Lung (tissue), 11 donors: ENCODE measurements at regions not wholly inside any gene's neighbourhood (a gene's known extent, or its start where the extent isn't known, plus 50 kb on each side); places are given as distances from the start of the nearest gene placed in this dataset.

Source experiments
- ATAC-seq: fragments of 200-7000 bp; cut with Tn5 transposase; one replicate; pipeline ENCODE4 v1.9.1; 2020; ENCODE audit warnings: moderate number of reproducible peaks; ENCODE audit not compliant: insufficient read depth, low FRiP score
- DNase-seq, 3 donors: peaks; one replicate each; pipeline ENCODE4 v3.0.0-alpha.2; 2013 to 2017
- H3K27ac ChIP-seq, 2 donors: one replicate each; pipeline ENCODE4 v1.5.1; 2013; ENCODE audit warnings: mild to moderate bottlenecking in 2 of 2, moderate library complexity in 2 of 2, control low read depth in 1 of 2, inconsistent platforms in 1 of 2, low read depth in 1 of 2, low read length in 1 of 2
- H3K27me3 ChIP-seq, 3 donors: one replicate each; pipeline ENCODE4 v1.5.1; 2013; ENCODE audit warnings: low read length in 2 of 3; ENCODE audit not compliant: control insufficient read depth in 3 of 3, insufficient read depth in 3 of 3
- H3K36me3 ChIP-seq, 4 donors: one replicate each; pipeline ENCODE4 v1.5.1; 2013; ENCODE audit warnings: low read length in 4 of 4, mild to moderate bottlenecking in 1 of 4, moderate library complexity in 1 of 4; ENCODE audit not compliant: control insufficient read depth in 4 of 4, insufficient read depth in 4 of 4
- H3K4me1 ChIP-seq, 5 donors: one replicate each; pipeline ENCODE4 v1.5.1; 2013; ENCODE audit warnings: low read length in 5 of 5, mild to moderate bottlenecking in 2 of 5, moderate library complexity in 1 of 5; ENCODE audit not compliant: control insufficient read depth in 5 of 5, insufficient read depth in 5 of 5
- H3K4me3 ChIP-seq: one replicate; pipeline ENCODE4 v1.5.1; 2013; ENCODE audit warnings: mild to moderate bottlenecking, control low read depth, moderate library complexity
- H3K9ac ChIP-seq, 2 donors: one replicate each; pipeline ENCODE4 v1.5.1; 2013; ENCODE audit warnings: low read length in 2 of 2, control low read depth in 1 of 2; ENCODE audit not compliant: insufficient read depth in 1 of 2
- H3K9me3 ChIP-seq, 4 donors: one replicate each; pipeline ENCODE4 v1.5.1; 2013; ENCODE audit warnings: low read length in 3 of 4, mild to moderate bottlenecking in 1 of 4, moderate library complexity in 1 of 4; ENCODE audit not compliant: control insufficient read depth in 4 of 4, insufficient read depth in 3 of 4
- WGBS, 2 donors: extraction: QIAGEN DNeasy Blood & Tissue Kit; methylation state at CpG; one replicate each; pipeline ENCODE4 v1.1.7; 2013; 5-methylcytosine and 5-hydroxymethylcytosine counted together
- TF ChIP-seq, protein P1 (sequence below): IDR thresholded peaks from 2 replicates; pipeline ENCODE4 v1.5.1; 2012; ENCODE audit warnings: mild to moderate bottlenecking; ENCODE audit errors: control extremely low read depth, extremely low read depth
- donor health status: control.
- donor health status: control.
- donor health status: Bipolar disorder and iron deficiency.
- donor health status: healthy.
- donor health status: DM: yes; HTN: yes; CAD: no.

GRCh38 chr1:91120936-91121335 is 99.1 kb upstream of the ZNF644 start:
- Histone ChIP-seq H3K27ac (no peak overlapping the region), H3K4me3 (no peak overlapping the region), H3K27me3 (no peaks in the 10 kb centered on the region), H3K4me1 (peaks cover 0 to 5% (median 0%) of the 10 kb centered on the region in 5 donors), H3K9me3 (no peaks in the 10 kb centered on the region), H3K36me3 (no peaks in the 10 kb centered on the region), H3K9ac (no peak overlapping the region)
- WGBS, 2 donors = 35 to 53% methylated on average over 1 of the region's 1 CpG
- TF ChIP-seq, protein P1, sequence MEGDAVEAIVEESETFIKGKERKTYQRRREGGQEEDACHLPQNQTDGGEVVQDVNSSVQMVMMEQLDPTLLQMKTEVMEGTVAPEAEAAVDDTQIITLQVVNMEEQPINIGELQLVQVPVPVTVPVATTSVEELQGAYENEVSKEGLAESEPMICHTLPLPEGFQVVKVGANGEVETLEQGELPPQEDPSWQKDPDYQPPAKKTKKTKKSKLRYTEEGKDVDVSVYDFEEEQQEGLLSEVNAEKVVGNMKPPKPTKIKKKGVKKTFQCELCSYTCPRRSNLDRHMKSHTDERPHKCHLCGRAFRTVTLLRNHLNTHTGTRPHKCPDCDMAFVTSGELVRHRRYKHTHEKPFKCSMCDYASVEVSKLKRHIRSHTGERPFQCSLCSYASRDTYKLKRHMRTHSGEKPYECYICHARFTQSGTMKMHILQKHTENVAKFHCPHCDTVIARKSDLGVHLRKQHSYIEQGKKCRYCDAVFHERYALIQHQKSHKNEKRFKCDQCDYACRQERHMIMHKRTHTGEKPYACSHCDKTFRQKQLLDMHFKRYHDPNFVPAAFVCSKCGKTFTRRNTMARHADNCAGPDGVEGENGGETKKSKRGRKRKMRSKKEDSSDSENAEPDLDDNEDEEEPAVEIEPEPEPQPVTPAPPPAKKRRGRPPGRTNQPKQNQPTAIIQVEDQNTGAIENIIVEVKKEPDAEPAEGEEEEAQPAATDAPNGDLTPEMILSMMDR = no peak
- DNase-seq (peak; percentile 31 to 62 (median 56)), ATAC-seq (no peak)

- H3K27ac ChIP-seq = no peak overlapping the region
- no peaks in the 10 kb centered on the region for H3K36me3 ChIP-seq
- peak in 1 of 3 donors; percentile 40 for DNase-seq
- H3K9me3 ChIP-seq = no peaks in the 10 kb centered on the region
- ATAC-seq = no peak
- peaks cover 0 to 5% (median 0%) of the 10 kb centered on the region in 5 donors for H3K4me1 ChIP-seq
- H3K27me3 ChIP-seq = no peaks in the 10 kb centered on the region
- 51 to 54% methylated on average over 3 of the region's 3 CpGs for WGBS, 2 donors
- TF ChIP-seq, protein P1 = no peak
- H3K9ac ChIP-seq = no peak overlapping the region
- no peak overlapping the region for H3K4me3 ChIP-seq
Observed at GRCh38 chr1:91120421-91120820, 98.6 kb upstream of the ZNF644 start.

DNA sequence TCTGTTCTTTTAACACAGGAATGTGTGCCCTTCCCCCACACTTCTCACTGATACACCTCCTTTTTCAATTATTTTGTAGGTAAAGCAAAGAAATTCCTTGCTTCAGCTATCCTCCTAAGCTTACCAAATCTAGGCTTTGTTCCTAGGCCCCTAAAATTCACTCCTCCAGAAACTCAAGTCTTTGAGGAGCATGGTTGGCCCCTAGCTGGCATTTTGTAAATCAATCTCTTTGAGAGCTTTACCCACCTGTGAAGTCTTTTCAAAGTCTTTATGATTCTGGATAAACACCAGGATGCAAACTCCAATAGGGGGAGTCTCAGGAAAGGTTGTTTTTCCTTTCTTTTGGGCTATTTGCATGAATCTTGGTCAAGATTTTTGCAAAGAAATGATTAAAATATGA is 82.9 kb upstream of the ZNF644 start:
- DNase-seq = no peak
- no peaks in the 10 kb centered on the region for H3K4me1 ChIP-seq
- H3K9me3 ChIP-seq = no peaks in the 10 kb centered on the region
- H3K27ac ChIP-seq = no peak overlapping the region
- H3K4me3 ChIP-seq = no peak overlapping the region
- H3K27me3 ChIP-seq = no peaks in the 10 kb centered on the region
- ATAC-seq = no peak
- TF ChIP-seq, protein P1 = no peak
- H3K9ac ChIP-seq = no peak overlapping the region
- no peaks in the 10 kb centered on the region for H3K36me3 ChIP-seq

GRCh38 chr1:91101328-91101727 is 79.5 kb upstream of the ZNF644 start:
- TF ChIP-seq, protein P1 = no peak
- no peak overlapping the region for H3K4me3 ChIP-seq
- no peaks in the 10 kb centered on the region for H3K27me3 ChIP-seq
- H3K9me3 ChIP-seq = no peaks in the 10 kb centered on the region
- DNase-seq (no peak), ATAC-seq (no peak)
- no peaks in the 10 kb centered on the region for H3K36me3 ChIP-seq
- H3K9ac ChIP-seq = no peak overlapping the region
- H3K4me1 ChIP-seq = no peaks in the 10 kb centered on the region
- no peak overlapping the region for H3K27ac ChIP-seq
- WGBS, 2 donors = 79 to 82% methylated on average over 5 of the region's 5 CpGs
